ENCODE measurements at regions not wholly inside any gene's neighbourhood (a gene's known extent, or its start where the extent isn't known, plus 50 kb on each side); places are given as distances from the start of the nearest gene placed in this dataset.
A peak's percentile ranks its signal among the peaks of the same experiment; 100 is the strongest.

GRCh38 chr1:56436296-56436695 is 143.1 kb downstream of the PLPP3 start:
- intact Hi-C loops (cut with micrococcal nuclease; ENCODE audit: unreplicated experiment) = no loop called here
- Histone ChIP-seq H3K36me3 (replicated peaks in 1 of 2; ENCODE audit: control insufficient read depth in 1 of 2, insufficient read depth in 2 of 2, low read length in 2 of 2) (no peaks in the 10 kb centered on the region), H3K79me2 (ENCODE audit: insufficient read depth, low read length) (no peaks in the 10 kb centered on the region), H3K9me3 (ENCODE audit: low read length) (no peaks in the 10 kb centered on the region), H4K20me1 (ENCODE audit: insufficient read depth, low read length) (no peaks in the 10 kb centered on the region), H2AFZ (ENCODE audit: low read length) (no peak overlapping the region), H3K4me3 (replicated peaks in 1 of 3; ENCODE audit: insufficient read depth in 1 of 3, low read depth in 2 of 3, low read length in 3 of 3) (no peak overlapping the region), H3K9ac (ENCODE audit: insufficient read depth, low read depth, low read length) (peak overlapping the region; percentile 57; the same call in 1 of the 2 replicates), H3K4me1 (ENCODE audit: insufficient read depth, low read length) (peaks cover 95% of the 10 kb centered on the region), H3K27me3 (ENCODE audit: control insufficient read depth in 1 of 2, insufficient read depth in 2 of 2, low read length in 2 of 2) (no peaks in the 10 kb centered on the region), H3K27ac (ENCODE audit: extremely low read length, insufficient read depth, low read length) (peak overlapping the region; percentile 81), H3K4me2 (ENCODE audit: low read depth, low read length) (peak overlapping the region; percentile 65)
- peak; percentile 70; the same call in 1 of the 2 replicates for TF ChIP-seq ZNF24 (IDR thresholded peaks at IDR 0.05)
- no peak for TF ChIP-seq LCORL (IDR thresholded peaks at IDR 0.05)
- no peak for TF ChIP-seq LCORL (CRISPR knock-in tag; IDR thresholded peaks at IDR 0.05)
- TF ChIP-seq HOXA3 (CRISPR knock-in tag; IDR thresholded peaks at IDR 0.05) = no peak
- in situ Hi-C loops (cut with HindIII; ENCODE audit: extremely low pct_ligation_motif_present, low pct_unique_long_range_greater_than_20kb) = no loop called here
- BruUV-seq (replicated peaks) = TSS peak; percentile 53
- DNase-seq (ENCODE audit: low spot score) (no peak), FAIRE-seq (no peak), ATAC-seq (no peak)
- CTCF ChIA-PET (ENCODE audit: low intra/inter-chr PET ratio, low total read pairs) = no interaction called here
- WGBS (ENCODE audit: low lambda C conversion rate) = 76% methylated on average over 4 of the region's 4 CpGs
- POLR2A ChIA-PET = interaction anchor here (0.7 to 3.4 kb wide), 17 partner anchors 9 to 1006 kb away, joined by 3 to 20 read pairs (median 4); partner anchors contain the start of gene PLPP3

GRCh38 chr1:56435434-56436262 is 143.7 kb downstream of the PLPP3 start:
- intact Hi-C loops (cut with micrococcal nuclease; ENCODE audit: unreplicated experiment) = no loop called here
- TF ChIP-seq JARID2 (CRISPR knock-in tag; IDR thresholded peaks at IDR 0.05; ENCODE audit: insufficient replicate concordance) (no peak), CEBPB (IDR thresholded peaks at IDR 0.05; ENCODE audit: borderline replicate concordance, low read depth, low read length) (peak; percentile 3; the same call in 1 of the 2 replicates), IRX3 (CRISPR knock-in tag; IDR thresholded peaks at IDR 0.05; ENCODE audit: borderline replicate concordance, low read depth) (no peak), RNF2 (conservative IDR thresholded peaks at IDR 0.05; ENCODE audit: low read depth) (no peak), ZNF773 (CRISPR knock-in tag; IDR thresholded peaks at IDR 0.05; ENCODE audit: borderline replicate concordance) (no peak), CREM (IDR thresholded peaks at IDR 0.05) (no peak), CREM (CRISPR knock-in tag; IDR thresholded peaks at IDR 0.05) (no peak), E2F5 (CRISPR knock-in tag; conservative IDR thresholded peaks at IDR 0.05) (no peak), ZNF629 (CRISPR knock-in tag; conservative IDR thresholded peaks at IDR 0.05) (peak; percentile 68), SOX13 (IDR thresholded peaks at IDR 0.05) (no peak), SOX13 (CRISPR knock-in tag; conservative IDR thresholded peaks at IDR 0.05 in 1 of 2, IDR thresholded peaks at IDR 0.05 in 1 of 2) (peak in 1 of 2 experiments; percentile 55; a peak in 2 of 4 replicates), CEBPG (CRISPR knock-in tag; IDR thresholded peaks at IDR 0.05) (peak; percentile 53), ZNF558 (CRISPR knock-in tag; IDR thresholded peaks at IDR 0.05; ENCODE audit: borderline replicate concordance) (no peak)
- TF ChIP-seq, protein P1, sequence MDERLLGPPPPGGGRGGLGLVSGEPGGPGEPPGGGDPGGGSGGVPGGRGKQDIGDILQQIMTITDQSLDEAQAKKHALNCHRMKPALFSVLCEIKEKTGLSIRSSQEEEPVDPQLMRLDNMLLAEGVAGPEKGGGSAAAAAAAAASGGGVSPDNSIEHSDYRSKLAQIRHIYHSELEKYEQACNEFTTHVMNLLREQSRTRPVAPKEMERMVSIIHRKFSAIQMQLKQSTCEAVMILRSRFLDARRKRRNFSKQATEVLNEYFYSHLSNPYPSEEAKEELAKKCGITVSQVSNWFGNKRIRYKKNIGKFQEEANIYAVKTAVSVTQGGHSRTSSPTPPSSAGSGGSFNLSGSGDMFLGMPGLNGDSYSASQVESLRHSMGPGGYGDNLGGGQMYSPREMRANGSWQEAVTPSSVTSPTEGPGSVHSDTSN (CRISPR knock-in tag; IDR thresholded peaks at IDR 0.05) = no peak

More at GRCh38 chr1:56435434-56436262, 143.7 kb downstream of the PLPP3 start:
- no peaks in the 10 kb centered on the region for H3K36me3 ChIP-seq (replicated peaks in 1 of 2; ENCODE audit: control insufficient read depth in 1 of 2, insufficient read depth in 2 of 2, low read length in 2 of 2)
- no peaks in the 10 kb centered on the region for H3K9me3 ChIP-seq (ENCODE audit: low read length)
- CTCF ChIA-PET (ENCODE audit: low intra/inter-chr PET ratio, low total read pairs) = no interaction called here
- H3K4me1 ChIP-seq (ENCODE audit: insufficient read depth, low read length) = peaks cover 97% of the 10 kb centered on the region
- peak; percentile 52 for DNase-seq (ENCODE audit: low spot score)
- H3K4me3 ChIP-seq (replicated peaks in 1 of 3; ENCODE audit: insufficient read depth in 1 of 3, low read depth in 2 of 3, low read length in 3 of 3) = no peak overlapping the region
- peak overlapping the region; percentile 0; the same call in 1 of the 2 replicates for H3K9ac ChIP-seq (ENCODE audit: insufficient read depth, low read depth, low read length)
- H3K79me2 ChIP-seq (ENCODE audit: insufficient read depth, low read length) = no peaks in the 10 kb centered on the region
- BruUV-seq (replicated peaks) = no TSS peak
- FAIRE-seq = peak; percentile 34
- peak; percentile 24 for ATAC-seq
- 0 out of 2 replicates have a peak overlapping the region, but pooled peaks have one; percentile 18 for H3K4me2 ChIP-seq (ENCODE audit: low read depth, low read length)
- H3K27ac ChIP-seq (ENCODE audit: extremely low read length, insufficient read depth, low read length) = peak overlapping the region; percentile 81
- no peaks in the 10 kb centered on the region for H3K27me3 ChIP-seq (ENCODE audit: control insufficient read depth in 1 of 2, insufficient read depth in 2 of 2, low read length in 2 of 2)
- POLR2A ChIA-PET = interaction anchor here (0.7 to 3.4 kb wide), 8 partner anchors 10 to 142 kb away, joined by 3 to 20 read pairs (median 4); no protein-coding TSS in a partner anchor
- H2AFZ ChIP-seq (ENCODE audit: low read length) = no peak overlapping the region
- H4K20me1 ChIP-seq (ENCODE audit: insufficient read depth, low read length) = no peaks in the 10 kb centered on the region
- in situ Hi-C loops (cut with HindIII; ENCODE audit: extremely low pct_ligation_motif_present, low pct_unique_long_range_greater_than_20kb) = no loop called here
- 33% methylated on average over 2 of the region's 2 CpGs for WGBS (ENCODE audit: low lambda C conversion rate)
